AG09309 (cell line): ENCODE measurements at regions not wholly inside any gene's neighbourhood (a gene's known extent, or its start where the extent isn't known, plus 50 kb on each side); places are given as distances from the start of the nearest gene placed in this dataset.

Source experiments
- DNase-seq: peaks from one replicate; pipeline ENCODE4 v3.0.0-alpha.2; 2010; ENCODE audit warnings: low read depth
- H3K4me3 ChIP-seq: 2 replicates; pipeline ENCODE4 v1.5.1; 2011; ENCODE audit warnings: mild to moderate bottlenecking, low read depth, low read length, moderate library complexity; ENCODE audit not compliant: control insufficient read depth
- CTCF ChIP-seq: IDR thresholded peaks from 2 replicates; pipeline ENCODE4 v1.5.1; 2011; ENCODE audit warnings: mild to moderate bottlenecking, low read depth, low read length, inconsistent platforms; ENCODE audit not compliant: insufficient read depth, control insufficient read depth; ENCODE audit errors: missing control alignments

- no peak overlapping the region for H3K4me3 ChIP-seq
- TF ChIP-seq CTCF = no peak
- DNase-seq = no peak
Observed at GRCh38 chr12:118763234-118763633, 218.1 kb upstream of the SRRM4 start.

- no peak overlapping the region for H3K4me3 ChIP-seq
- no peak for TF ChIP-seq CTCF
- DNase-seq = no peak
Observed at GRCh38 chr12:118773956-118774723, 207.2 kb upstream of the SRRM4 start.

- DNase-seq = no peak
- TF ChIP-seq CTCF = no peak
- H3K4me3 ChIP-seq = no peak overlapping the region
Observed at GRCh38 chr12:118777504-118777903, 203.8 kb upstream of the SRRM4 start.

GRCh38 chr12:118778077-118778476 lies 203.3 kb upstream of the SRRM4 start:
- TF ChIP-seq CTCF = no peak
- DNase-seq = no peak
- H3K4me3 ChIP-seq = no peak overlapping the region

- DNase-seq = no peak
- TF ChIP-seq CTCF = no peak
- H3K4me3 ChIP-seq = no peak overlapping the region
Observed at GRCh38 chr12:118780939-118781338, 200.4 kb upstream of the SRRM4 start.

GRCh38 chr12:118781692-118782091 lies 199.6 kb upstream of the SRRM4 start:
- no peak for DNase-seq
- no peak overlapping the region for H3K4me3 ChIP-seq
- TF ChIP-seq CTCF = no peak
